DMS53 treated with DMSO at 0.1 percent for 48 hours (cell line): ENCODE measurements at regions not wholly inside any gene's neighbourhood (a gene's known extent, or its start where the extent isn't known, plus 50 kb on each side); places are given as distances from the start of the nearest gene placed in this dataset.
"Not testable (repeated sequence)": the region's sequence is repeated elsewhere in the genome, so short reads cannot be mapped to it uniquely, and the experiment has no call there.

ENCODE experiments used
- DNase-seq: peaks from one replicate; lab custom pipeline; 2025; ENCODE audit not compliant: unreplicated experiment; lab: John Stamatoyannopoulos, UW

GRCh38 chr14:92223025-92223424, 99.9 kb upstream of the SLC24A4 start:
- no peak for DNase-seq

- peak; percentile 58 for DNase-seq
These were observed 98.5 kb upstream of the SLC24A4 start for GRCh38 chr14:92224358-92224954.

- no peak for DNase-seq
These were observed 97.2 kb upstream of the SLC24A4 start for GRCh38 chr14:92225731-92226130.

- DNase-seq = not testable (repeated sequence)
These were observed 96.8 kb upstream of the SLC24A4 start for GRCh38 chr14:92226166-92226565.

GRCh38 chr14:92236243-92236900, 86.6 kb upstream of the SLC24A4 start:
- DNase-seq = no peak

GRCh38 chr14:92240658-92241057, 82.3 kb upstream of the SLC24A4 start:
- no peak for DNase-seq

- no peak for DNase-seq
These were observed 80.9 kb upstream of the SLC24A4 start for GRCh38 chr14:92241966-92242595.

GRCh38 chr14:92244805-92245204, 78.2 kb upstream of the SLC24A4 start:
- DNase-seq = no peak

GRCh38 chr14:92247341-92247740, 75.6 kb upstream of the SLC24A4 start:
- no peak for DNase-seq

GRCh38 chr14:92247947-92248346, 75.0 kb upstream of the SLC24A4 start:
- DNase-seq = no peak

GRCh38 chr14:92248696-92249095, 74.3 kb upstream of the SLC24A4 start:
- no peak for DNase-seq

- DNase-seq = not testable (repeated sequence)
These were observed 72.6 kb upstream of the SLC24A4 start for GRCh38 chr14:92250366-92250765.

- no peak for DNase-seq
These were observed 70.6 kb upstream of the SLC24A4 start for GRCh38 chr14:92252323-92252722.

- no peak for DNase-seq
These were observed 69.5 kb upstream of the SLC24A4 start for GRCh38 chr14:92253381-92253894.

GRCh38 chr14:92254786-92255185, 68.2 kb upstream of the SLC24A4 start:
- no peak for DNase-seq

GRCh38 chr14:92258934-92259333, 64.0 kb upstream of the SLC24A4 start:
- no peak for DNase-seq

- no peak for DNase-seq
These were observed 63.2 kb upstream of the SLC24A4 start for GRCh38 chr14:92259613-92260357.

GRCh38 chr14:92263681-92264080, 59.3 kb upstream of the SLC24A4 start:
- no peak for DNase-seq

GRCh38 chr14:92264195-92264594, 58.8 kb upstream of the SLC24A4 start:
- DNase-seq = no peak

GRCh38 chr14:92266216-92266615, 56.7 kb upstream of the SLC24A4 start:
- DNase-seq = no peak
